Endothelial cell of umbilical vein (primary cell): ENCODE measurements at regions not wholly inside any gene's neighbourhood (a gene's known extent, or its start where the extent isn't known, plus 50 kb on each side); places are given as distances from the start of the nearest gene placed in this dataset.

Experiments
- BruUV-seq: library from RNA; stranded (reverse); fragments of 400-500 nt; replicated peaks from 2 replicates; lab custom pipeline; 2021; lab: Mats Ljungman, UMichigan
- CTCF ChIA-PET: fragments of 300-600, 350-600 bp; sonication (Branson Sonifier 250); formaldehyde crosslinking; loops from one replicate; lab custom pipeline; 2021; ENCODE audit warnings: antibody characterized with exemption, inconsistent platforms; lab: Charles Lee
- POLR2A ChIA-PET: fragments of 300-600, 350-600 bp; sonication (Branson Sonifier 250); formaldehyde crosslinking; loops from one replicate; lab custom pipeline; 2021; ENCODE audit warnings: antibody characterized with exemption, inconsistent platforms; lab: Charles Lee
- DNase-seq: peaks from one replicate; pipeline ENCODE4 v3.0.0-alpha.2; 2011; ENCODE audit warnings: low read depth, low spot score
- FAIRE-seq: peaks from 2 replicates; lab custom pipeline; 2011; peaks lifted over from hg19 to GRCh38; lab: Jason Lieb, UNC
- H2AFZ ChIP-seq: 2 replicates; pipeline ENCODE4 v1.6.0; 2012; ENCODE audit warnings: low read depth, low read length, control low read depth, inconsistent platforms
- H3K27ac ChIP-seq: 2 replicates; pipeline ENCODE4 v1.5.1; 2011; ENCODE audit warnings: low read depth, mild to moderate bottlenecking, control low read depth, low read length, moderate library complexity; ENCODE audit not compliant: insufficient read depth
- H3K27me3 ChIP-seq, 2 experiments: 2 replicates each; pipeline versions ENCODE4 v1.6.0 to v1.6.1; 2011; ENCODE audit warnings: low read length in 2 of 2, mixed read lengths in 1 of 2; ENCODE audit not compliant: control insufficient read depth in 2 of 2, insufficient read depth in 2 of 2
- H3K36me3 ChIP-seq, 2 experiments: 2 replicates in 1 of 2; 3 replicates in 1 of 2; pipeline ENCODE4 v1.5.1; 2011; ENCODE audit warnings: low read length in 2 of 2, mild to moderate bottlenecking in 1 of 2, moderate library complexity in 1 of 2; ENCODE audit not compliant: control insufficient read depth in 2 of 2, insufficient read depth in 2 of 2; ENCODE audit errors: extremely low read depth in 1 of 2
- H3K4me1 ChIP-seq: 3 replicates; pipeline ENCODE4 v1.5.1; 2011; ENCODE audit warnings: mild to moderate bottlenecking, low read length; ENCODE audit not compliant: control insufficient read depth, insufficient read depth; ENCODE audit errors: extremely low read depth
- H3K4me2 ChIP-seq: 2 replicates; pipeline ENCODE4 v1.6.1; 2011; ENCODE audit warnings: low read length, control low read depth, mixed read lengths; ENCODE audit not compliant: insufficient read depth
- H3K4me3 ChIP-seq, 3 experiments: fragments of 200-600 bp in 1 of 3; sonication (generic), shearing (Covaris generic) in 1 of 3; replicated peaks in 1 of 3; 2 replicates each; pipeline ENCODE4 v1.5.1; 2011 to 2016; ENCODE audit warnings: control low read depth in 3 of 3, low read length in 3 of 3, mild to moderate bottlenecking in 2 of 3, inconsistent platforms in 1 of 3, low read depth in 1 of 3, moderate library complexity in 1 of 3; ENCODE audit not compliant: insufficient read depth in 1 of 3
- H3K79me2 ChIP-seq: 2 replicates; pipeline ENCODE4 v1.6.0; 2012; ENCODE audit warnings: low read length, inconsistent platforms; ENCODE audit not compliant: control insufficient read depth, insufficient read depth
- H3K9ac ChIP-seq: replicated peaks from 2 replicates; pipeline ENCODE3; 2011; ENCODE audit warnings: low read length, control low read depth; ENCODE audit not compliant: insufficient read depth; ENCODE audit errors: extremely low read depth
- H3K9me1 ChIP-seq: replicated peaks from 3 replicates; pipeline ENCODE4 v1.6.0; 2011; ENCODE audit warnings: mild to moderate bottlenecking, low read length; ENCODE audit not compliant: control insufficient read depth, insufficient read depth; ENCODE audit errors: extremely low read depth
- H3K9me3 ChIP-seq: replicated peaks from 2 replicates; pipeline ENCODE4 v1.5.1; 2012; ENCODE audit warnings: low read length, inconsistent platforms; ENCODE audit not compliant: control insufficient read depth, insufficient read depth
- H4K20me1 ChIP-seq: replicated peaks from 2 replicates; pipeline ENCODE3; 2011; ENCODE audit warnings: mild to moderate bottlenecking, low read length; ENCODE audit not compliant: control insufficient read depth, insufficient read depth; ENCODE audit errors: extremely low read depth
- CTCF ChIP-seq, 2 donors: IDR thresholded peaks; 1 replicate in 1 of 2; 2 replicates in 1 of 2; pipeline ENCODE4 v1.5.1; 2011; ENCODE audit warnings: low read length in 2 of 2, mild to moderate bottlenecking in 2 of 2, moderate library complexity in 2 of 2, control low read depth in 1 of 2, inconsistent platforms in 1 of 2, low read depth in 1 of 2; ENCODE audit not compliant: insufficient read depth in 1 of 2; ENCODE audit errors: extremely low read depth in 1 of 2
- EZH2 ChIP-seq: IDR thresholded peaks from 2 replicates; pipeline ENCODE4 v1.6.1; 2012; ENCODE audit warnings: borderline replicate concordance, low read depth, mild to moderate bottlenecking, moderate library complexity, low read length, inconsistent platforms; ENCODE audit not compliant: severe bottlenecking
- FOS ChIP-seq: IDR thresholded peaks from 2 replicates; pipeline ENCODE4 v1.6.1; 2011; ENCODE audit warnings: mild to moderate bottlenecking, low read length, moderate library complexity, borderline replicate concordance; ENCODE audit not compliant: insufficient read depth
- GATA2 ChIP-seq: IDR thresholded peaks from 2 replicates; pipeline ENCODE4 v1.7.0; 2011; ENCODE audit warnings: low read depth, mild to moderate bottlenecking, moderate library complexity, mixed read lengths, low read length; ENCODE audit not compliant: insufficient read length, insufficient read depth
- JUN ChIP-seq: IDR thresholded peaks from 2 replicates; pipeline ENCODE4 v1.6.1; 2011; ENCODE audit warnings: borderline replicate concordance, low read depth; ENCODE audit not compliant: insufficient read length, insufficient read depth
- MAX ChIP-seq: IDR thresholded peaks from 2 replicates; pipeline ENCODE4 v1.6.1; 2011; ENCODE audit not compliant: insufficient read depth, insufficient read length
- MYC ChIP-seq: IDR thresholded peaks from one replicate; pipeline ENCODE4 v1.6.1; 2011; ENCODE audit warnings: mild to moderate bottlenecking, low read depth, low read length
- POLR2A ChIP-seq: IDR thresholded peaks from 2 replicates; pipeline ENCODE4 v1.6.1; 2012; ENCODE audit warnings: low read depth, mild to moderate bottlenecking, control low read depth, low read length
- POLR2AphosphoS5 ChIP-seq: IDR thresholded peaks from 2 replicates; pipeline ENCODE4 v1.6.1; 2012; ENCODE audit warnings: low read depth, mild to moderate bottlenecking, control low read depth, low read length, moderate library complexity; ENCODE audit not compliant: insufficient read depth
- dilution Hi-C: fragments of 300-500 bp; cut with MboI; formaldehyde crosslinking; loops from one replicate; pipeline ENCODE4 v1.15.0; 2019; ENCODE audit warnings: low sequenced_read_pairs; ENCODE audit not compliant: extremely low pct_ligation_motif_present
- intact Hi-C: fragments of 100-400 bp; cut with micrococcal nuclease; formaldehyde crosslinking; loops from one replicate; pipeline ENCODE4 v1.10.0; 2022

GRCh38 chr15:95263751-95264150 is 1032.4 kb downstream of the MCTP2 start:
- FAIRE-seq (no peak), DNase-seq (no peak)
- Histone ChIP-seq H3K9me1 (no peaks in the 10 kb centered on the region), H3K9me3 (no peaks in the 10 kb centered on the region), H4K20me1 (no peaks in the 10 kb centered on the region), H3K4me3 (no peak overlapping the region), H3K79me2 (no peaks in the 10 kb centered on the region), H3K27me3 (no peaks in the 10 kb centered on the region), H3K9ac (peak overlapping the region; percentile 82), H2AFZ (no peak overlapping the region), H3K4me2 (peak overlapping the region; percentile 71), H3K27ac (peak overlapping the region; percentile 90), H3K4me1 (peaks cover 45% of the 10 kb centered on the region), H3K36me3 (no peaks in the 10 kb centered on the region)
- CTCF ChIA-PET: interaction anchor here (0.7 to 2.7 kb wide), 11 partner anchors 10 to 1073 kb away, joined by 3 to 13 read pairs (median 5); no protein-coding TSS in a partner anchor
- no peak for TF ChIP-seq FOS
- TF ChIP-seq MAX: no peak
- TF ChIP-seq MYC: no peak
- no peak for TF ChIP-seq JUN
- TF ChIP-seq POLR2A: no peak
- no peak for TF ChIP-seq CTCF (IDR thresholded peaks at IDR 0.05; ENCODE audit: extremely low read depth in 1 of 2, insufficient read depth in 1 of 2, low read depth in 1 of 2, low read length in 2 of 2)
- TF ChIP-seq POLR2AphosphoS5: no peak
- TF ChIP-seq GATA2: no peak
- no peak for TF ChIP-seq EZH2
- dilution Hi-C loops: no loop called here
- intact Hi-C loops: loop anchor here (1.0 kb wide), 4 partner anchors 26 to 421 kb away; no protein-coding TSS in a partner anchor
- no TSS peak for BruUV-seq
- POLR2A ChIA-PET: interaction anchor here (1.1 to 1.2 kb wide), 2 partner anchors 32 to 40 kb away, joined by 3 to 6 read pairs; no protein-coding TSS in a partner anchor
